ENCODE measurements at regions not wholly inside any gene's neighbourhood (a gene's known extent, or its start where the extent isn't known, plus 50 kb on each side); places are given as distances from the start of the nearest gene placed in this dataset.

DNA sequence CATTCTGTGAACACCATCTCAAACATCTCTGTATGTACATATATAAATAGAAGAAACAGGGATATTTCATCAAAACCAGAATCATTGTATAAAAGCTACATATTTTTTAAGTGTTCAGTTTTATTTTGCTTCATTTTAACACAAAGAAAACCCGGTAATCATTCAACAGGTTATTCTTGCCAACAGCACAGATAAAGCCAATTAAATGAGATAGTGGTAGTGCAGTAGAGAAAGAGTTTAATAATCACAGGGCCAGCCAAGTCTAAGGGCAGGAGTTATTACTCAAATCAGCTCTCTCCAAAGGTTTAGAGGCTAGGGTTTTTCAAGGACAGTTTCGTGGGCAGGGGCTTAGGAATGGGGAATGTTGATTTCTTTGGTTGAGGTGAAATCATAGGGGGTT, 261.0 kb upstream of the KIF2A start:
- no peaks in the 10 kb centered on the region; the same call in 1 of the 2 replicates for H3K27me3 ChIP-seq (ENCODE audit: low read depth, low read length)
- no peak overlapping the region for H3K27ac ChIP-seq (ENCODE audit: low read length)
- H2AFZ ChIP-seq (ENCODE audit: low read depth, low read length) = no peak overlapping the region
- H3K4me1 ChIP-seq (ENCODE audit: low read length) = no peaks in the 10 kb centered on the region
- H3K9me3 ChIP-seq (ENCODE audit: insufficient read depth, low read length) = no peaks in the 10 kb centered on the region
- TF ChIP-seq EZH2phosphoT487 (IDR thresholded peaks at IDR 0.05; ENCODE audit: low read depth) = no peak
- TF ChIP-seq, protein P1, sequence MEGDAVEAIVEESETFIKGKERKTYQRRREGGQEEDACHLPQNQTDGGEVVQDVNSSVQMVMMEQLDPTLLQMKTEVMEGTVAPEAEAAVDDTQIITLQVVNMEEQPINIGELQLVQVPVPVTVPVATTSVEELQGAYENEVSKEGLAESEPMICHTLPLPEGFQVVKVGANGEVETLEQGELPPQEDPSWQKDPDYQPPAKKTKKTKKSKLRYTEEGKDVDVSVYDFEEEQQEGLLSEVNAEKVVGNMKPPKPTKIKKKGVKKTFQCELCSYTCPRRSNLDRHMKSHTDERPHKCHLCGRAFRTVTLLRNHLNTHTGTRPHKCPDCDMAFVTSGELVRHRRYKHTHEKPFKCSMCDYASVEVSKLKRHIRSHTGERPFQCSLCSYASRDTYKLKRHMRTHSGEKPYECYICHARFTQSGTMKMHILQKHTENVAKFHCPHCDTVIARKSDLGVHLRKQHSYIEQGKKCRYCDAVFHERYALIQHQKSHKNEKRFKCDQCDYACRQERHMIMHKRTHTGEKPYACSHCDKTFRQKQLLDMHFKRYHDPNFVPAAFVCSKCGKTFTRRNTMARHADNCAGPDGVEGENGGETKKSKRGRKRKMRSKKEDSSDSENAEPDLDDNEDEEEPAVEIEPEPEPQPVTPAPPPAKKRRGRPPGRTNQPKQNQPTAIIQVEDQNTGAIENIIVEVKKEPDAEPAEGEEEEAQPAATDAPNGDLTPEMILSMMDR (IDR thresholded peaks at IDR 0.05; ENCODE audit: low read depth, low read length) = no peak
- no peaks in the 10 kb centered on the region for H4K20me1 ChIP-seq (ENCODE audit: insufficient read depth, low read length)
- no peaks in the 10 kb centered on the region for H3K79me2 ChIP-seq (ENCODE audit: low read length)
- H3K4me3 ChIP-seq (ENCODE audit: low read length) = no peak overlapping the region
- no peak overlapping the region for H3K4me2 ChIP-seq (ENCODE audit: low read length)
- H3K36me3 ChIP-seq (replicated peaks; ENCODE audit: low read depth, low read length) = no peaks in the 10 kb centered on the region
- H3K9ac ChIP-seq (ENCODE audit: low read length) = no peak overlapping the region

DNA sequence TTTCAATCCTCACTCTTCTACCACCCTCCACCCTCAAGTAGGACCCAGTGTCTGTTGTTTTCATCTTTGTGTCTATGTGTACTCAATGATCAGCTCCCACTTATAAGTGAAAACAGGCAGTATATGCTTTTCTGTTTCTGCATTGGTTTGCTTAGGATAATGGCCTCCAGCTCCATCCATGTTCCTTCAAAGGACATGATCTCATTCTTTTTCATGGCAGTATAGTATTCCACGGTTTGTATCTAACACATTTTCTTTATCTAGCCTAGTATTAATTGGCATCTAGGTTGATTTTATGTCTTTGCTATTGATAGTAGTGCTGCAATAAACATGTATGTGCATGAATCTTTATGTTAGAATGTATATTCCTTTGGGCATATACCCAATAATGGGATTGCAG, 259.8 kb upstream of the KIF2A start:
- TF ChIP-seq EZH2phosphoT487 (IDR thresholded peaks at IDR 0.05; ENCODE audit: low read depth) = no peak
- TF ChIP-seq, protein P1 (IDR thresholded peaks at IDR 0.05; ENCODE audit: low read depth, low read length) = no peak
- Histone ChIP-seq H3K9ac (ENCODE audit: low read length) (no peak overlapping the region), H4K20me1 (ENCODE audit: insufficient read depth, low read length) (no peaks in the 10 kb centered on the region), H3K4me2 (ENCODE audit: low read length) (no peak overlapping the region), H3K79me2 (ENCODE audit: low read length) (no peaks in the 10 kb centered on the region), H3K4me3 (ENCODE audit: low read length) (no peak overlapping the region), H3K27me3 (ENCODE audit: low read depth, low read length) (no peaks in the 10 kb centered on the region; the same call in 1 of the 2 replicates), H2AFZ (ENCODE audit: low read depth, low read length) (no peak overlapping the region), H3K36me3 (replicated peaks; ENCODE audit: low read depth, low read length) (no peaks in the 10 kb centered on the region), H3K4me1 (ENCODE audit: low read length) (no peaks in the 10 kb centered on the region), H3K9me3 (ENCODE audit: insufficient read depth, low read length) (no peaks in the 10 kb centered on the region), H3K27ac (ENCODE audit: low read length) (no peak overlapping the region)

DNA sequence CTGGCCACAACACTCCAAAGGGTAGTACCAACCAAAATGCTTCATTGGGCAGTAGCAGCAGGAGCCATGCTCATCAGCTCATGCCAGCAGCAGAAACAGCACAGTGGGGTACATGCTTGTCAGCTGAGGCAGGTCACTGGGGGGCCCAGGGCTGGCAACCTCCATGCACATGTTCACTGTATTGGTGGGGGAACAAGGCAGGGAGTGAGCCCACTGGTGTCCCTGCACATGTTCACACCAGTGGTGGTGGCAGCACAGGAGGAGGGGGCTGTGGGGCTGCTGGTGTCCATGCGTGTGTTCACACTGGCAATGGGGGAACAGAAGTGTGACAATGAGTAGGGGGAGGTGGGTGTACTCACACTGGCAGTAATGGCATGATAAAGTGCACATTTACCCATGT, 254.3 kb upstream of the KIF2A start:
- no peak overlapping the region for H3K27ac ChIP-seq (ENCODE audit: low read length)

DNA sequence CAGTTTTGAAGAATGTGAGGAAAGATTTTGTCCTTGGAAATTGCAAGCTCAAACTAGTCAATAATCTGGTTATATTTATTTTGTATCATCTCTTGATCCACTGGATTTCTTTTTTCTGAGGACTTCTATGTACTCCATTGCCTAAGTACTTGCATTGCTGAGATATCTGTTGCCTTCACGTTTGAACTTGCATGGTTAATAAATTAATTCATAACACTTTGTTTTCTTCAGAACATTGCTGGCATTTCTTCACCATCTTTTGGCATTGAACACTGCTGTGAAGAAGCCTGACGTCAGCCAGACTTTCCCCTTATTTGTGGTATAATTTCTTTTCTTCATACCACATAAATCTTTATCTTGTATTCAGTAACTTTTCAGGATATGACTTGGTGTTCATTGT, 246.0 kb upstream of the KIF2A start:
- Histone ChIP-seq H3K27ac (ENCODE audit: low read length) (no peak overlapping the region), H3K4me3 (ENCODE audit: low read length) (no peak overlapping the region), H3K4me1 (ENCODE audit: low read length) (no peaks in the 10 kb centered on the region), H3K27me3 (ENCODE audit: low read depth, low read length) (no peaks in the 10 kb centered on the region), H2AFZ (ENCODE audit: low read depth, low read length) (no peak overlapping the region), H3K9me3 (ENCODE audit: insufficient read depth, low read length) (no peaks in the 10 kb centered on the region), H3K79me2 (ENCODE audit: low read length) (no peaks in the 10 kb centered on the region), H3K36me3 (replicated peaks; ENCODE audit: low read depth, low read length) (no peaks in the 10 kb centered on the region), H4K20me1 (ENCODE audit: insufficient read depth, low read length) (no peaks in the 10 kb centered on the region), H3K4me2 (ENCODE audit: low read length) (no peak overlapping the region), H3K9ac (ENCODE audit: low read length) (no peak overlapping the region)
- no peak for TF ChIP-seq EZH2phosphoT487 (IDR thresholded peaks at IDR 0.05; ENCODE audit: low read depth)

More for the DNA sequence above, 254.3 kb upstream of the KIF2A start:
- Histone ChIP-seq H3K79me2 (ENCODE audit: low read length) (no peaks in the 10 kb centered on the region), H3K27me3 (ENCODE audit: low read depth, low read length) (no peaks in the 10 kb centered on the region), H2AFZ (ENCODE audit: low read depth, low read length) (no peak overlapping the region), H3K4me3 (ENCODE audit: low read length) (no peak overlapping the region), H3K4me1 (ENCODE audit: low read length) (no peaks in the 10 kb centered on the region), H4K20me1 (ENCODE audit: insufficient read depth, low read length) (no peaks in the 10 kb centered on the region), H3K9me3 (ENCODE audit: insufficient read depth, low read length) (no peaks in the 10 kb centered on the region), H3K36me3 (replicated peaks; ENCODE audit: low read depth, low read length) (no peaks in the 10 kb centered on the region), H3K4me2 (ENCODE audit: low read length) (no peak overlapping the region), H3K9ac (ENCODE audit: low read length) (no peak overlapping the region)
- TF ChIP-seq, protein P1 (IDR thresholded peaks at IDR 0.05; ENCODE audit: low read depth, low read length) = no peak
- no peak for TF ChIP-seq EZH2phosphoT487 (IDR thresholded peaks at IDR 0.05; ENCODE audit: low read depth)

DNA sequence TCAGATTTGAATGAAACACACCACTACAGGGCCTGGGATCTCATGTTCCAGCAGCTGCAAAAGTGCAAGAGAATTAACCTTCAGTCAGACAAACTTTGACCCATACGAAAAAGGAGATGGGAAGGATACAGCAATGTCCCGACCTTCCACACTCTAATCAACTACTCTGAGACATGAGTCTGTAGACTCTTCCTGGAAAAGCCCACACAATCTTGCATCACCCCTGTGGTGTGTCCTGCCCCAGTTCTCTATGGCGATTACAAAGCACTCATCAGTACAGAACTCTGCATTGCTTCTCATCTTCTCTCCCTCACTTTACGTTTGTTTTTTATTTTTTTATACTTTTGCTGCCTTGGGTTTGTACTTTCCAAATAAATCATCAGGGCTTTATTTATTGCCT, 241.0 kb upstream of the KIF2A start:
- Histone ChIP-seq H3K4me3 (ENCODE audit: low read length) (no peak overlapping the region), H4K20me1 (ENCODE audit: insufficient read depth, low read length) (no peaks in the 10 kb centered on the region), H3K9ac (ENCODE audit: low read length) (no peak overlapping the region), H3K9me3 (ENCODE audit: insufficient read depth, low read length) (no peaks in the 10 kb centered on the region), H3K4me1 (ENCODE audit: low read length) (no peaks in the 10 kb centered on the region), H3K4me2 (ENCODE audit: low read length) (no peak overlapping the region), H3K27me3 (ENCODE audit: low read depth, low read length) (no peaks in the 10 kb centered on the region), H2AFZ (ENCODE audit: low read depth, low read length) (no peak overlapping the region), H3K36me3 (replicated peaks; ENCODE audit: low read depth, low read length) (no peaks in the 10 kb centered on the region), H3K79me2 (ENCODE audit: low read length) (no peaks in the 10 kb centered on the region), H3K27ac (ENCODE audit: low read length) (no peak overlapping the region)
- TF ChIP-seq, protein P1 (IDR thresholded peaks at IDR 0.05; ENCODE audit: low read depth, low read length) = no peak
- TF ChIP-seq EZH2phosphoT487 (IDR thresholded peaks at IDR 0.05; ENCODE audit: low read depth) = no peak

All from OCI-LY3 (cell line).